ENCODE measurements at regions not wholly inside any gene's neighbourhood (a gene's known extent, or its start where the extent isn't known, plus 50 kb on each side); places are given as distances from the start of the nearest gene placed in this dataset.
A peak's percentile ranks its signal among the peaks of the same experiment; 100 is the strongest.

DNA sequence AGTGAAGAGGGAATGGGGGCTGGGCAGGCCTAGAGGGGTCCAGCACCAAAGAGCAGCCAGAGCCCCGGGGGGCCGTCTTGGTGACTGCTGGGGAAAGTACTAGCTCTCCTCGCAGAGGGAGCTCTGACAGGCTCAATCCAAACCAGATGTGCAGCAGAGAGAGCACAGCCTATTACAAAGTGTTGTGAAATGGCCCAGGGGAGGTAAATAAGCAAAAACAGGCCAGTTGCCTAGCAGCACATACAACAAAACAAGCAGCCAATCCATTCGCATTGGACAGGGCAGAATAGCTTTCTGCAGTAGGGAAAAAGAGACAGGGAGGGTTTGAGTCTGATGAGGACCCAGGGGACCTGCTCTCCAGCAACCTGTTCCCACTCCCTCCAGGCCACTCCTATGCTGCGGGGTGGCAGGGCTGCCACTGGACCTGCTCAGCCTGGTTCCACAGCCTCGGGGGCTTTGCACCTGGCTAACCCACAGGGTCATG lies 239.6 kb upstream of the FGGY start:
- Histone ChIP-seq H3K27ac (peak overlapping the region; percentile 74), H3K9me3 (no peaks in the 10 kb centered on the region), H3K4me1 (peaks cover 52% of the 10 kb centered on the region), H3K36me3 (no peaks in the 10 kb centered on the region), H3K4me3 (peak overlapping the region in 1 of 2 donors; percentile 3), H3K27me3 (no peaks in the 10 kb centered on the region)
- DNase-seq (ENCODE audit: extremely low spot score in 2 of 2): peak in 1 of 2 donors; percentile 95
- TF ChIP-seq POLR2A (IDR thresholded peaks at IDR 0.05) (no peak), POLR2AphosphoS5 (IDR thresholded peaks at IDR 0.05; ENCODE audit: insufficient read depth in 1 of 2, low read depth in 1 of 2) (peak; percentile 82 to 85)
- intact Hi-C loops (cut with DNase I): loop anchor here (10.0 kb wide), 1 partner anchor 272 kb away; the partner anchor contains the start of gene JUN

DNA sequence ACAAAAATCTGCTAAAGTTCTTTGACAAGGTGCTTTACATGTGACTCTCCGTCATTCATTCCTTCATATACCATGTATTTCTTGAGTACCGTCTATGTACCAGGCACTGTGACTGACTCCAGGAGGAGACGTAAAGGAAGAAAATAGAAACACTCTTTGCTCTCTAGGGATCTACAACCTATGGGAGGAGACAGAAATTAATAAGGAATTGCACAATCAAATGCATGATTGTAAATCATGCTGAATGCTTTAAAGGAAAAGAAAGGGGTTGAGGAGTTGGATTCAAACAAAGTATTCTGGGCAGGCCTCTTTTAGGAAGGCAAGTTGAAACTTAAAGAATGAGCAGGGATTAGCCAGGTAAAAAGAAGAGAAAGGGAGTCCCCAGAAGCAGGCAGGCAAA lies 239.1 kb upstream of the FGGY start:
- no peak overlapping the region for H3K4me3 ChIP-seq
- no peak for DNase-seq (ENCODE audit: extremely low spot score in 2 of 2)
- H3K9me3 ChIP-seq: no peaks in the 10 kb centered on the region
- H3K27ac ChIP-seq: peak overlapping the region; percentile 74
- peaks cover 57% of the 10 kb centered on the region for H3K4me1 ChIP-seq
- no peaks in the 10 kb centered on the region for H3K36me3 ChIP-seq
- H3K27me3 ChIP-seq: no peaks in the 10 kb centered on the region
- TF ChIP-seq POLR2AphosphoS5 (IDR thresholded peaks at IDR 0.05; ENCODE audit: insufficient read depth in 1 of 2, low read depth in 1 of 2) (peak in 1 of 2 donors; percentile 79), POLR2A (IDR thresholded peaks at IDR 0.05) (no peak)
- intact Hi-C loops (cut with DNase I): loop anchor here (10.0 kb wide), 1 partner anchor 273 kb away; the partner anchor contains the start of gene JUN

DNA sequence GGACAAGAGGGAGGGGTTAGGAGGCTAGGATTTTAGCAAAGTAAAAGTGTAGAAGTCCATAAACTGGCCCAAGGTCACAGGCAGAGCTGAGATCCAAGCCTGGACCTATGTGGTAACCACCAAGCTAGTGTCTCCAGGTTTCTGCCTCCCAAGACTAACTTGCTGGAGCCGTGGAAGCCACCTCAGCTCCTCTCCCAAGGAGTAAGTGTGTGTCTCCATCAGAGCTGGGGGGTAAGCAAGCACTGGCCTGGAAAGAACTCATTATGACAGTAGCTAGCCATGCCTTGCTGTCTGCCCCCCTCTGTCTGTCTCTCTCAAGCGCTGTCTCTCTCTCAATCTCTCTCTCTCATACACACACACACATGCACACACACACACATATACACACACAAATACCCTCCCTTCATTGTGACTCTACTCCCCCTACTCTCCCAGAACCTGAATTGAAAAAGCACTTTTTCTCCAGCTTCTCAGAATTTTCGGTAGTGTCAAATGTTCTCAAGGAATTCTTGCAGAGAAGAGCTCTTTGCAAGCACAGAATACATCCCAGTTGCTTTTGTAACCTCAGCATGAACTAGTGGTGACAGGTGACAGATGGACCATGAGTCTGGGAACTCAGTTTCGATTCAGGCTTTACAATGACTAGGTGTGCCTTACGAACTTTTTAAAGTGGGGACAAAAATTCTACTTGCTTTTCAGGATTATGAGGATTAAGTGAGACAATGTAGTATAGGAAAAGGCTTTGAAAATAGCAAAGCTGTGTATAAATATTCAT lies 238.0 kb upstream of the FGGY start:
- H3K4me3 ChIP-seq: no peak overlapping the region
- H3K4me1 ChIP-seq: peaks cover 65% of the 10 kb centered on the region
- H3K36me3 ChIP-seq: no peaks in the 10 kb centered on the region
- no peak for TF ChIP-seq POLR2A (IDR thresholded peaks at IDR 0.05)
- TF ChIP-seq POLR2AphosphoS5 (IDR thresholded peaks at IDR 0.05; ENCODE audit: insufficient read depth in 1 of 2, low read depth in 1 of 2): no peak
- TF ChIP-seq, protein P1, sequence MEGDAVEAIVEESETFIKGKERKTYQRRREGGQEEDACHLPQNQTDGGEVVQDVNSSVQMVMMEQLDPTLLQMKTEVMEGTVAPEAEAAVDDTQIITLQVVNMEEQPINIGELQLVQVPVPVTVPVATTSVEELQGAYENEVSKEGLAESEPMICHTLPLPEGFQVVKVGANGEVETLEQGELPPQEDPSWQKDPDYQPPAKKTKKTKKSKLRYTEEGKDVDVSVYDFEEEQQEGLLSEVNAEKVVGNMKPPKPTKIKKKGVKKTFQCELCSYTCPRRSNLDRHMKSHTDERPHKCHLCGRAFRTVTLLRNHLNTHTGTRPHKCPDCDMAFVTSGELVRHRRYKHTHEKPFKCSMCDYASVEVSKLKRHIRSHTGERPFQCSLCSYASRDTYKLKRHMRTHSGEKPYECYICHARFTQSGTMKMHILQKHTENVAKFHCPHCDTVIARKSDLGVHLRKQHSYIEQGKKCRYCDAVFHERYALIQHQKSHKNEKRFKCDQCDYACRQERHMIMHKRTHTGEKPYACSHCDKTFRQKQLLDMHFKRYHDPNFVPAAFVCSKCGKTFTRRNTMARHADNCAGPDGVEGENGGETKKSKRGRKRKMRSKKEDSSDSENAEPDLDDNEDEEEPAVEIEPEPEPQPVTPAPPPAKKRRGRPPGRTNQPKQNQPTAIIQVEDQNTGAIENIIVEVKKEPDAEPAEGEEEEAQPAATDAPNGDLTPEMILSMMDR (IDR thresholded peaks at IDR 0.05): no peak
- no peaks in the 10 kb centered on the region for H3K9me3 ChIP-seq
- no peak for DNase-seq (ENCODE audit: extremely low spot score in 2 of 2)
- peak overlapping the region; percentile 74 for H3K27ac ChIP-seq
- intact Hi-C loops (cut with DNase I): loop anchor here (10.0 kb wide), 1 partner anchor 274 kb away; the partner anchor contains the start of gene JUN
- no peaks in the 10 kb centered on the region for H3K27me3 ChIP-seq

DNA sequence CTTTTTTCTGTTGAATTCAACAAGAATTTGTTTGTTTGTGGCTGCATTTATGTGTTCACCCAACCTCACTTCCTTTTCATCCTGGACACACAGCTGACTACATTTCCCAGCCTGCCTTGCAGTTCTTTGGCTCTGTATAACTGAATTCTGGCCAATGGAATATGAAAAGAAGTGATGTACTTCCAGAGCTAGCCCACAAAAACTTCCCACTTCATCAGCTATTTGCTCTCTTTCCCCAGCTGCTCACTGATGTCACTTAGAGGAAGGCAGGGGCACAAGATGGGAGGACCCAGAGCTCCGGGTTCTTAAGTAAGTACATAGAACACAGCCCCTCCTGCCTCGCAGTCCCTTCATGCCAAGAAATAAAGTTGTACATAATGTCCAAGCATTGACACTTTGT lies 235.0 kb upstream of the FGGY start:
- Histone ChIP-seq H3K36me3 (no peaks in the 10 kb centered on the region), H3K27ac (peak overlapping the region; percentile 66), H3K4me3 (peak overlapping the region; percentile 24 to 34), H3K27me3 (no peaks in the 10 kb centered on the region), H3K4me1 (peaks cover 46% of the 10 kb centered on the region), H3K9me3 (no peaks in the 10 kb centered on the region)
- intact Hi-C loops (cut with DNase I): no loop called here
- TF ChIP-seq POLR2AphosphoS5 (IDR thresholded peaks at IDR 0.05; ENCODE audit: insufficient read depth in 1 of 2, low read depth in 1 of 2): peak in 1 of 2 donors; percentile 88
- TF ChIP-seq POLR2A (IDR thresholded peaks at IDR 0.05): peak in 1 of 2 donors; percentile 66
- TF ChIP-seq, protein P1 (IDR thresholded peaks at IDR 0.05): no peak
- peak in 1 of 2 donors; percentile 93 for DNase-seq (ENCODE audit: extremely low spot score in 2 of 2)

DNA sequence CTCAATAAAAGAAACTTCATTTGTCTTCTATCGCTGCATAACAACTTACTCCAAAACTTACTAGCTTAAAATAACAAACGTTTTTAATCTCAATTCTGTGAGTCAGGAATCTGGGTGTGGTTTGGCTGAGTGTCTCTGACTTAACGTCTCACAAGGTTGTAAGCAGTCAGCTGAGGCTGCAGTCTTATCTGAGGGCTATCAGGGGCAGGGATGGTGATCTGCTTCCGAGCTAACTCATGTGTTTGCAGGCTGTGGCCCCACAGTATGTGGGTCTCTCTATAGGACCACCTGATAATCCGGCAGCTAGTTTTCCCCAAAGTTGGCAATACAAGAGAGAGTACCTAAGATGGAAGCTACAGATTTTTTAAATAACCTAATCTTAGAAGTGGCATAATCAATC lies 234.2 kb upstream of the FGGY start:
- peaks cover 37% of the 10 kb centered on the region for H3K4me1 ChIP-seq

More for the DNA sequence above, 234.2 kb upstream of the FGGY start:
- Histone ChIP-seq H3K36me3 (no peaks in the 10 kb centered on the region), H3K9me3 (no peaks in the 10 kb centered on the region), H3K27ac (peak overlapping the region; percentile 66), H3K27me3 (no peaks in the 10 kb centered on the region), H3K4me3 (no peak overlapping the region)
- intact Hi-C loops (cut with DNase I): no loop called here
- TF ChIP-seq, protein P1 (IDR thresholded peaks at IDR 0.05): no peak
- TF ChIP-seq POLR2AphosphoS5 (IDR thresholded peaks at IDR 0.05; ENCODE audit: insufficient read depth in 1 of 2, low read depth in 1 of 2): peak in 1 of 2 donors; percentile 59
- DNase-seq (ENCODE audit: extremely low spot score in 2 of 2): no peak
